ENCODE measurements at regions not wholly inside any gene's neighbourhood (a gene's known extent, or its start where the extent isn't known, plus 50 kb on each side); places are given as distances from the start of the nearest gene placed in this dataset.

- in situ Hi-C loops (cut with MboI): no loop called here
- H2AFZ ChIP-seq (ENCODE audit: low read depth, low read length): no peak overlapping the region
- no TSS peak for BruUV-seq (replicated peaks)
- no peak overlapping the region for H3K4me3 ChIP-seq
- no peaks in the 10 kb centered on the region for H3K79me2 ChIP-seq (ENCODE audit: control insufficient read depth, insufficient read depth, low read length)
- H3K9ac ChIP-seq (ENCODE audit: insufficient read depth in 1 of 2, low read depth in 2 of 2, low read length in 2 of 2): no peak overlapping the region
- CTCF ChIA-PET (ENCODE audit: low intra/inter-chr PET ratio): no interaction called here
- no peaks in the 10 kb centered on the region for H3K36me3 ChIP-seq (ENCODE audit: control insufficient read depth, insufficient read depth, low read length)
- ATAC-seq (no peak), DNase-seq (ENCODE audit: extremely low read depth in 1 of 4, low spot score in 3 of 4) (no peak), FAIRE-seq (no peak)
- H3K9me3 ChIP-seq (replicated peaks; ENCODE audit: control insufficient read depth, insufficient read depth, low read depth, low read length): no peaks in the 10 kb centered on the region
- H3K27ac ChIP-seq (ENCODE audit: extremely low read depth, low read depth, low read length): no peak overlapping the region
- POLR2A ChIA-PET: no interaction called here
- 31% methylated on average over 2 of the region's 2 CpGs for WGBS (ENCODE audit: insufficient coverage, low coverage, missing lambda C conversion rate)
- no peaks in the 10 kb centered on the region for H3K9me1 ChIP-seq (ENCODE audit: control insufficient read depth, insufficient read depth, low read length)
- intact Hi-C loops (cut with micrococcal nuclease): no loop called here
- H3K4me1 ChIP-seq (replicated peaks in 1 of 2; ENCODE audit: control insufficient read depth in 2 of 2, insufficient read depth in 2 of 2, low read length in 2 of 2): no peaks in the 10 kb centered on the region
- H3K4me2 ChIP-seq (ENCODE audit: insufficient read depth, low read length): no peak overlapping the region
- no peaks in the 10 kb centered on the region for H3K27me3 ChIP-seq (ENCODE audit: control insufficient read depth in 2 of 2, insufficient read depth in 2 of 2, low read length in 2 of 2)
- TF ChIP-seq TRIM25 (IDR thresholded peaks at IDR 0.05; ENCODE audit: borderline replicate concordance): no peak
- no peak for TF ChIP-seq SP2 (IDR thresholded peaks at IDR 0.05; ENCODE audit: extremely low read depth, low read depth, low read length, poor library complexity, severe bottlenecking)
- no peak for TF ChIP-seq E2F1 (CRISPR knock-in tag; IDR thresholded peaks at IDR 0.05)
- no peak for TF ChIP-seq TCFL5 (CRISPR knock-in tag; conservative IDR thresholded peaks at IDR 0.05)
- TF ChIP-seq PHB (CRISPR knock-in tag; IDR thresholded peaks at IDR 0.05): no peak
- no peak for TF ChIP-seq RFX7 (CRISPR knock-in tag; IDR thresholded peaks at IDR 0.05)
- TF ChIP-seq SMARCB1 (IDR thresholded peaks at IDR 0.05; ENCODE audit: insufficient read length, low read depth): no peak
- TF ChIP-seq PHB2 (IDR thresholded peaks at IDR 0.05; ENCODE audit: low read depth): no peak
- no peak for TF ChIP-seq ZNF41 (CRISPR knock-in tag; conservative IDR thresholded peaks at IDR 0.05)
- no peak for TF ChIP-seq MLX (CRISPR knock-in tag; conservative IDR thresholded peaks at IDR 0.05)
- H4K20me1 ChIP-seq (replicated peaks; ENCODE audit: control insufficient read depth, insufficient read depth, low read length): no peaks in the 10 kb centered on the region
These were observed 270.5 kb downstream of the BCAT1 start for GRCh38 chr12:24678436-24678835.
